IgD-negative memory B cell (primary cell): ENCODE measurements at regions not wholly inside any gene's neighbourhood (a gene's known extent, or its start where the extent isn't known, plus 50 kb on each side); places are given as distances from the start of the nearest gene placed in this dataset.

ENCODE experiments used
- H3K27ac Mint-ChIP-seq, 3 donors: one replicate each; pipeline ENCODE4 v1.8.0; 2020 to 2022; ENCODE audit warnings: mild to moderate bottlenecking in 3 of 3, mixed read lengths in 3 of 3, moderate library complexity in 1 of 3
- H3K27me3 Mint-ChIP-seq: one replicate; pipeline ENCODE4 v1.8.0; 2021; ENCODE audit warnings: mixed read lengths
- H3K36me3 Mint-ChIP-seq: one replicate; pipeline ENCODE4 v1.8.0; 2020; ENCODE audit warnings: mild to moderate bottlenecking, mixed read lengths
- H3K4me1 Mint-ChIP-seq, 3 donors: one replicate each; pipeline ENCODE4 v1.8.0; 2020 to 2022; ENCODE audit warnings: mixed read lengths in 3 of 3, mild to moderate bottlenecking in 1 of 3
- H3K4me3 Mint-ChIP-seq, 4 donors: one replicate each; pipeline ENCODE4 v1.8.0; 2020 to 2022; ENCODE audit warnings: mild to moderate bottlenecking in 4 of 4, mixed read lengths in 4 of 4, moderate library complexity in 3 of 4
- H3K9me3 Mint-ChIP-seq, 3 donors: one replicate each; pipeline ENCODE4 v1.8.0; 2020 to 2021; ENCODE audit warnings: mixed read lengths in 3 of 3, mild to moderate bottlenecking in 1 of 3

DNA sequence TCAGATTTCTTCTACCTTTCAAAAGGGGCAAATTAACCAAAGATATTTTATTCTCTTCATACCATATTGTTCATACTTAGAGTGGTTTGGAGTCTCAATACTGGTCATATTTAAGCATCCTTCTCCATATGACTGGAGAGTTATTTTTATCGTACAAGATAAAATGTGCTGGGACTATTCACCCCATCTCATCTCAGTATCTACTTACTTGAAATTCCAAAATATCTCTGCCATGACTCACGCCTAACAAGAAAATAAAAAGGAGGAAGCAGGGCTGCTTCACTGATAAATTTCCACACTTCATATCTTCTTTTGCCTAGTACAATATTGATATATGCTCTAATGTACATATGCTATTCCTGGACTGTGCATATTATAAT is 277.9 kb upstream of the CDH9 start:
- Mint-ChIP-seq H3K9me3 (peaks cover 0 to 18% (median 5%) of the 10 kb centered on the region in 3 donors), H3K4me1 (no peaks in the 10 kb centered on the region), H3K4me3 (no peak overlapping the region), H3K27me3 (no peaks in the 10 kb centered on the region), H3K27ac (no peak overlapping the region), H3K36me3 (no peaks in the 10 kb centered on the region)

DNA sequence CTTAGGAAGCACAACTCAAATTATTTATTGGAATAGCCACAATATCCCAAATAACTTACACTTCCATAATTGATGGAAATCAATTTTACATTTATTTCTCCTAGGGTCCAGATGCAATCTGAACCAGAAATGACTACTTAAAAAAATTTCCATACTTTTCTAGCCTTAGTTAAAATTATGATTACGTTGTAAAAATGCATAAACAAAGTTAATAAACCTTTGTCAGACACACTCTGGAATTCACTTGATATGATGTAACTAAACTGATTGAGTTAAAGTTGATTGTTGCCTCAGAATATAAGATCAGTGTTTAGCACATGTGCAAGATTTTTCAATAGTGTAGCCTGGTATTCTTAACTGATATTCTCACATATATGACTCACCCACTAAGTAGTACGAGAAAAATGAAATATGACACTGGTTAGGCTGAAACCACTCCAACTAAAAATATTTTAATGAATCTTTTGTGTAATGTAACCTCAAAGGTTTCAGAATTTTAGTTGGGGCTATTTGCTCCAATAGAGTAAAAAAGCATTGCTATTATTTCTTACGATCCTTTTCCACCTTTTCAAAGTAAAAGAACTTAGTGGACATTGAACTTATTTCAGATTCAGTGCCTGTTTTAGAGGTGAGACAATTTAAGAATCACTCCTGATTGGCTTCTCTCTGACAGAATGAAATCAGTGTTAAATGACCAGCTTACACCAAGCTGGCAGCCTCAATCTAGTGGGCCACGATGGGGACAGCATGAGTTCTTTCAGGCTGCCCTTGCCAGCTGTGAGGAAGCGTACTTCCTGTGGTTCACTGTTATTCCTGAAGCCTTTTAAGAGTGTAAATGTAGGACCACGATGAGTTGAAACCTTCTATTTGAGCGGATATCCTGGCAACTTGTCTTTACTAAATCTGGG is 277.2 kb upstream of the CDH9 start:
- Mint-ChIP-seq H3K4me1 (no peaks in the 10 kb centered on the region), H3K4me3 (no peak overlapping the region), H3K27ac (no peak overlapping the region)

DNA sequence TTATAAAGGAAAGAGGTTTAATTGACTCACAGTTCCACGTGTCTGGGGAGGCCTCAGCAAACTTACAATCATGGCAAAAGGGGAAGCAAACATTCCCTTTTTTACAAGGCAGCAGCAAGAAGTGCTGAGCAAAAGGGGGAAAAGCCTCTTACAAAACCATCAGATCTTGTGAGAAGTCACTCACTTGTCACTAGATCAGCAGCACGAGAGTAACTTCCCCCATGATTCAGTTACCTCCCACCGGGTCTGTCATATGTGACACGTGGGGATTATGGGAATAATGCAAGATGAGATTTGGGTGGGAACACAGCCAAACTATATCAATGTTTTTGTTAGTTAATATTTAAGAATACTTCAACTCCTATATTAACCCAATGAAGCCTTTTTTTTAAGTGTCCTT is 275.2 kb upstream of the CDH9 start:
- peaks cover 0 to 15% (median 2%) of the 10 kb centered on the region in 3 donors for H3K9me3 Mint-ChIP-seq
- no peaks in the 10 kb centered on the region for H3K27me3 Mint-ChIP-seq
- H3K4me1 Mint-ChIP-seq, result no peaks in the 10 kb centered on the region
- no peaks in the 10 kb centered on the region for H3K36me3 Mint-ChIP-seq
- no peak overlapping the region for H3K4me3 Mint-ChIP-seq
- no peak overlapping the region for H3K27ac Mint-ChIP-seq

More for the DNA sequence above, 277.2 kb upstream of the CDH9 start:
- no peaks in the 10 kb centered on the region for H3K36me3 Mint-ChIP-seq
- peaks cover 0 to 17% (median 4%) of the 10 kb centered on the region in 3 donors for H3K9me3 Mint-ChIP-seq
- H3K27me3 Mint-ChIP-seq, result no peaks in the 10 kb centered on the region

DNA sequence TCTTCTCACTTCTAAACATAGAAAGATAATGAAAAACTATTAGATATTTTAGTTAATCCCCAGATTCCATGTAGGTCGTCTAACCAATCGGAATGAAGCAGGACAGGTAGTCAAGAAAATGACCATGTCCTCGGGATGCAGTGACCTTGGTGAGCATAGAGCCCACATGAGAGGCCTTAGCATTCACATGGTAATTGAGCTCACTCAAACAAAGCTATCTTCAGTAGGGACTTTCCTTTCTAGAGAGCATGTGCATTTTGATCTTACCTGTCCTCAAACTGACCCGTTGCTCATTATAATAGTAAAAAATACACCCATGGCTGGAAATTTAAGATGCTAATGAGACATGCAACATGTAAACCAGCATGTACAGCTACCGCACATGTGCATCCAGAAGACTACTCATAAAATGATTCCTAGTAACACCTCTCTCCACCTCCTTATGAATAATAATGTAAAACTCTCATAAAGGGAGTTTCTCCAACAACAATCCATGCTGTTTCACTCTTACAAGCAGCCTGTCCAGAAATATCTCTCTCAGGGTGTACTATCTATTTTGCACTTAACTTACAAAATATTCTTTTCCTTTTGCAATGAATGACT is 274.0 kb upstream of the CDH9 start:
- Mint-ChIP-seq H3K9me3 (peaks cover 0 to 11% (median 7%) of the 10 kb centered on the region in 3 donors), H3K27ac (no peak overlapping the region)

DNA sequence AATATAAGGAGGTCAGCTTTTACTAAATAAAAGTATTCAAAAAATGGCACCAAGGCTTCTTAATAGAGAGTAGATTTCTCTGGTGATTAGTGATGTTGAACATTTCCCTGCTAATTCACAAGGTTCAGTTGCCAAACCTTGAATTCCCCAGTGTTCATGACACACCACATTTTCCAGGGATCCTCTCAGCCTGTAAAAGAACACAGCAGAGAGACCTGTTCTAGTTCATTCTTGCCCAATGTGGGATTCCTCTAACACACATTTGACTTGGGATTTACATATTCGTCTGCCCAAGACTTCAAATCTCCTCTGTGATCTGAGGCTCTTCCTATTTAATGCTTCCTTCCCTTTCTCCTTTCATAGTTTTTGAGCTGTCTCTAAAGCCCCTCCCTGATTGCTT is 273.2 kb upstream of the CDH9 start:
- no peak overlapping the region for H3K27ac Mint-ChIP-seq
- no peak overlapping the region for H3K4me3 Mint-ChIP-seq
- H3K36me3 Mint-ChIP-seq, result no peaks in the 10 kb centered on the region
- no peaks in the 10 kb centered on the region for H3K27me3 Mint-ChIP-seq
- H3K4me1 Mint-ChIP-seq, result no peaks in the 10 kb centered on the region
- peaks cover 0 to 7% (median 6%) of the 10 kb centered on the region in 3 donors for H3K9me3 Mint-ChIP-seq

More for the DNA sequence above, 274.0 kb upstream of the CDH9 start:
- no peaks in the 10 kb centered on the region for H3K4me1 Mint-ChIP-seq
- no peaks in the 10 kb centered on the region for H3K27me3 Mint-ChIP-seq
- no peaks in the 10 kb centered on the region for H3K36me3 Mint-ChIP-seq
- H3K4me3 Mint-ChIP-seq, result no peak overlapping the region

DNA sequence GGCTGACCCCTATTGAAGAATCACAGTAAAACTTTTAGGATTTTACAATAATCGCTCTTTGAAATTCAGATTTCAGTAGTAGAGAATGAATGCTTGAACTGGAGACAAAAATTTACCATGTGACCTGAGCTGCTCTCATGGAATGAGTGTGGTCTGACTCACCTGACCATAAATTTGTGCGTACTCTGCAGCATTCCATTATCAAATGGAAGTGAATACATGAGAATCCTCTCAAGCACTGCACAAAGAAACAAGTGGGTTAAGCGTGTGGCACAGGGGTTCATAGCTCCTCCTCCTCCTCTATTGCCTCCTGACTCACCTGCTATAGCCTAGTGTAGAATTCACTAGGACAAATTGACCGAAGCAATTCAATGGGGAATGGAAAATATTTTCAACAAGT is 269.8 kb upstream of the CDH9 start:
- Mint-ChIP-seq H3K4me1 (no peaks in the 10 kb centered on the region), H3K27me3 (no peaks in the 10 kb centered on the region), H3K4me3 (no peak overlapping the region), H3K9me3 (peaks cover 0 to 7% (median 0%) of the 10 kb centered on the region in 3 donors), H3K27ac (no peak overlapping the region), H3K36me3 (no peaks in the 10 kb centered on the region)

DNA sequence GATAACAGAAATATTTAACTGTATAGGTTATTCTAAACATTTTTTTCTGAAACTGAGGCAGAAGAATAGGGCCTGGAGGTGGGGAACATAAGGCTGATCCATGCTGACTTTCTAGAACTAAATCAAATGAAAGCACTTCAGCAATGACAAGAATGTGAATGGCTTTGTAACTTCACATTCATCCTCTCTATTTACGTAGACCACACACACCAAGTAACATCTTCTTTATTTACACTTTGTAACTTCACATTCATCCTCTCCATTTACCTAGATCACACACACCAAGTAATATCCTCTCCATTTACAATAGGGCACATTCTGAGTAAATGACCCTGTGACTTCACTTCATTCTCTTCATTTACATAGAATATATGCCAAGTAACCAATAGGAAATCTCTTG is 251.8 kb upstream of the CDH9 start:
- Mint-ChIP-seq H3K27ac (no peak overlapping the region), H3K27me3 (no peaks in the 10 kb centered on the region), H3K36me3 (no peaks in the 10 kb centered on the region), H3K4me1 (no peaks in the 10 kb centered on the region), H3K9me3 (peaks cover 0 to 7% (median 2%) of the 10 kb centered on the region in 3 donors), H3K4me3 (no peak overlapping the region)

DNA sequence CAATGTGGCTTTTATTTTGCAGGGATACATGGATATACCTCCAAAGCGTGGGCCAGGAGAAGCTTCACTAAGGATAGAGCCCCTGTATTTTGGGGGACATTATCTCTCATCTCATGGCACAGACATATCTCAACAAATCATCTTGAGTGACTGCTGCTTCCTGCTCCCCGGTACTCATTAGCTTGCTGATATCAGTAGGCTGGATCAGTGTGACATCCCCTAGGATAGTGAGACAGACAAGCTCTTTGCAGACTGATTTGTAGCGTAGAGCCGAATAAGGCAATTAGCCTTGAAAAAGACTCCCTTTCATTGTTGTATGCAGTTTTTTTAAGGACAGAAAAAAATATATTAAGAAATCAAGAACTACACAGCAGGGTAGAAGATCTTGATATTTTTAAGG is 237.7 kb upstream of the CDH9 start:
- Mint-ChIP-seq H3K4me1 (no peaks in the 10 kb centered on the region), H3K36me3 (no peaks in the 10 kb centered on the region), H3K27ac (no peak overlapping the region), H3K4me3 (no peak overlapping the region), H3K27me3 (no peaks in the 10 kb centered on the region), H3K9me3 (peaks cover 0 to 10% (median 0%) of the 10 kb centered on the region in 3 donors)

DNA sequence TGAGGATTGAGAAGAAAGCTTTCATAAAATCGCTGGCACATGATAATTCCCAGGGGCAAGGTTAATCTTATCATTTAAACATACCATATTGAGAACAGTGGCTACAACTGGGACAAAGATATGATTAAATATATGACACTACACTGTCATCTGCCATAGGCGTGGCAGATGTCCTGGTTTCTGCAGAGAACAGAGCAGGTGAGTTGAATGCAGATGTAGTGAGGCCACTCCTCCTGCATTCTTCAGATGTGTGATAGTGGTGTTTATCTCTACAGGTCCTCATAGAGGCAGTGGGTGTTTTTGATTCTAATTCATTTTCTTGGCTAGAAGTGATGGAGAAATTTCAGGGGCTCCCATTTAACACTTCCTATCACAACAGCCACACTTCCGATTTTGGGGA is 237.0 kb upstream of the CDH9 start:
- no peaks in the 10 kb centered on the region for H3K36me3 Mint-ChIP-seq
- H3K4me1 Mint-ChIP-seq, result no peaks in the 10 kb centered on the region
- H3K27me3 Mint-ChIP-seq, result no peaks in the 10 kb centered on the region
- H3K27ac Mint-ChIP-seq, result no peak overlapping the region
- H3K9me3 Mint-ChIP-seq, result peaks cover 0 to 15% (median 0%) of the 10 kb centered on the region in 3 donors
- H3K4me3 Mint-ChIP-seq, result no peak overlapping the region

DNA sequence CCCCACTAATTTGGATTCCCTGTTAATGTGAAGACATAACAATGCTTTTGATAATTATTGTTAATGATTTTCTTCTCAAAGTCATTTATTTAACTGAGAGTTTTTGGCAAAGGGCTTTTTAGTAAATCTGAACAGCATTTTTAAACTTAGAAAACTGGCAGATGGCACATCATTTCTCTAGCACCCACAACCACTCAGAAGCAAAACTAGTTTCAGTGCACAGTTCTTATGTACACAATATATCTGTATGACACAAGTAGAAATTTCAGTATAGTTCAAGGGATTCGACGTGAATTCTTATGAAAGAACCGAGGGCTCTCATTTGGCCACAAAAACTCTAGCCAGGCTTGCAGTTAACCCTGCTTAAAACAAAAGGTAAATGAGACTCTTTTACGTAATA is 231.4 kb upstream of the CDH9 start:
- H3K27me3 Mint-ChIP-seq, result no peaks in the 10 kb centered on the region
- H3K36me3 Mint-ChIP-seq, result no peaks in the 10 kb centered on the region
- H3K27ac Mint-ChIP-seq, result no peak overlapping the region
- no peaks in the 10 kb centered on the region for H3K4me1 Mint-ChIP-seq
- H3K4me3 Mint-ChIP-seq, result no peak overlapping the region
- peaks cover 0 to 15% (median 0%) of the 10 kb centered on the region in 3 donors for H3K9me3 Mint-ChIP-seq

DNA sequence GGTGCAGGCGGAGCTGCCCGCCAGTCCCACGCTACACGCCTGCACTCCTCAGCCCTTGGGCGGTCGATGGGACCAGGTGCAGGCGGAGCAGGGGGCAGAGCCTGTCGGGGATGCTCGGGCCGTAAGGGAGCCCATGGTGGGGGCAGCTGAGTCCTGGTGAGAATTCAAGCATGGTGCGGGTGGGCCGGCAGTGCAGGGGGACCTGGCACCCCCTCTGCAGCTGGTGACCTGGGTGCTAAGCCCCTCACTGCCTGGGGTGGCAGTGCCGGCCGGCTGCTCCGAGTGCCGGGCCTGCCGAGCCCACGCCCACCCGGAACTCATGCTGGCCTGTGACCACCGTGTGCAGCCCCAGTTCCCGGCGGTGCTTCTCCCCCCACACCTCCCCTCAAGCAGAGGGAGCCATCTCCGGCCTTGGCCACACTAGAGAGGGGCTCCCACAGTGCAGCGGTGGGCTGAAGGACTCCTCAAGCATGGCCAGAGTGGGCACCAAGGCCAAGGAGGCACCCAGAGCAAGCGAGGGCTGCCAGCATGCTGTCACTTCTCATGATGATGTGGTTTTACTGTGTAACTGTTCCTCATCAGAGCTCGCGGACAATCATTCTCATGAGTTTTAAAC is 228.9 kb upstream of the CDH9 start:
- no peak overlapping the region for H3K27ac Mint-ChIP-seq

DNA sequence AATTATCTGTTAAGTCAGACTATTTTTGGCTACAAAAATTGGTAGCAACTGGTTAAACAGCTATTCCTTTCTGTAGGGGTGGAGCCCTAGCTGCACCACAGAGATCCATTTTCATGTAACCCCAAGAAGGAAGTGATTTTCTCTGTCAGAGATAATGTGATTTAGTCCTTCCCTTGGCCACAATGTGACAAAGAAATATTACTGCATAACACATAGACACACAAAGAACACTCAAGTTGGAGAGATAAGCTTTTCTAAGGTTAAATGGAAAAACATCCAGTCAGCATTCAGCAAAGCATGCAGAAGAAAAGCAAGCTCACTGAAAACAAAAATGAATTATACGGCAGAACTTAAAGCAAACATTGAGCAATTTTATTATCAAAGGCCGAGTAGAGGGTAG is 227.8 kb upstream of the CDH9 start:
- H3K27me3 Mint-ChIP-seq, result no peaks in the 10 kb centered on the region
- no peaks in the 10 kb centered on the region for H3K36me3 Mint-ChIP-seq
- peaks cover 0 to 14% (median 9%) of the 10 kb centered on the region in 3 donors for H3K9me3 Mint-ChIP-seq
- no peak overlapping the region for H3K27ac Mint-ChIP-seq
- no peak overlapping the region for H3K4me3 Mint-ChIP-seq
- H3K4me1 Mint-ChIP-seq, result no peaks in the 10 kb centered on the region

More for the DNA sequence above, 228.9 kb upstream of the CDH9 start:
- Mint-ChIP-seq H3K4me1 (no peaks in the 10 kb centered on the region), H3K9me3 (peaks cover 0 to 14% (median 9%) of the 10 kb centered on the region in 3 donors), H3K36me3 (no peaks in the 10 kb centered on the region), H3K27me3 (no peaks in the 10 kb centered on the region), H3K4me3 (no peak overlapping the region)

DNA sequence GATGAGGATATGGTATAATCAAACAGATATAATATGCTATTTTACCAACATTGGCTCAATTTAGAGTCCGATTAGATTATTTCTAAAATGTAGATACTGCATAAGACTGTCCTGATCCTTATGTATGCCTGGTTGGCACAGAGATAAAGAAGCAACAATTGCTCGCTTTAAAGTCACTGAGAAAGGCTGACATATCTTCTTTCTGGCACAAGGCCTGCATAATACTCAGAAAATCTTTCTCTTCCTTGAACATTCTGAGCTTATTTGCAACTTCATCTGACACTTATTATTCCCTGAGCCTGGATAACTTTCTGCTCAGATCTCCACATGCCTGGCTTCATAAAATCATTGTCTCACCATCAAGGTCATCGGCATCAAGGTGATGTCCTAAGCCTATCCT is 219.3 kb upstream of the CDH9 start:
- Mint-ChIP-seq H3K4me3 (no peak overlapping the region), H3K27me3 (no peaks in the 10 kb centered on the region), H3K27ac (no peak overlapping the region), H3K9me3 (peaks cover 0 to 8% (median 3%) of the 10 kb centered on the region in 3 donors), H3K4me1 (no peaks in the 10 kb centered on the region), H3K36me3 (no peaks in the 10 kb centered on the region)

DNA sequence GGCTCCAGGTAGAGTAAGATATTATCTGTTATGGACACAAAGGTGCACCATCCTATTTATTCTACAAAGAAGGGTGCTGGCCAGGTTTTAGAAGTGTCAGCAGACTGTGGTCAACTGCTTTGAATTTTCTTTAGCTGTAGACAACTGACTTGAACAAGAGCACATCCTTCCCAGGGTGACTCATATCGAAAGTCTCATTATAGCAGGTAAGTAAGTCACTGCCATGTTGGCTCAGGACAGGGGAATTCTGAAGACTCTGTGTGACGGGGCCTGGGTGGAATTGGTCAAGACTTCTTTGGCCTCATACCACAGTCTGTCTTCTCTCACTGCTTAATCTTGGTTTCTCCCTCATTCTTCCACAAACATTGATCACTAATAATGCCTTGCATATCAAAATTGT is 214.5 kb upstream of the CDH9 start:
- no peak overlapping the region for H3K4me3 Mint-ChIP-seq
- H3K36me3 Mint-ChIP-seq, result no peaks in the 10 kb centered on the region
- H3K27ac Mint-ChIP-seq, result no peak overlapping the region
- peaks cover 0 to 2% (median 2%) of the 10 kb centered on the region in 3 donors for H3K9me3 Mint-ChIP-seq
- no peaks in the 10 kb centered on the region for H3K27me3 Mint-ChIP-seq
- no peaks in the 10 kb centered on the region for H3K4me1 Mint-ChIP-seq

DNA sequence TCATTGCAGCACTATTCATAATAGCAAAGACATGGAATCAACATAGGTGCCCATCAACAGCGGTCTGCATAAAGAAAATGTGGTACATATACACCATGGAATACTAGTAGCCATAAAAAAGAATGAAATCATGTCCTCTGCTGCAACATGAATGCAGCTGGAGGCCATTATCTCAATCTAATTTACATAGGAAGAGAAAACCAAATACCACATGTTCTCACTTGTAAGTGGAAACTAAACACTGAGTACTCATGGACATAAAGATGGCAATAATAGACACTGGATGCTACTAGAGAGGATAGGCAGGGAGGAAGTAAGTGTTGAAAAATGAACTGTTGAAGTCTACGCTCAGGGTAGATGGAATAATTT is 203.9 kb upstream of the CDH9 start:
- H3K4me1 Mint-ChIP-seq, result no peaks in the 10 kb centered on the region
- no peak overlapping the region for H3K4me3 Mint-ChIP-seq
- no peaks in the 10 kb centered on the region for H3K36me3 Mint-ChIP-seq
- H3K9me3 Mint-ChIP-seq, result peaks cover 4 to 10% (median 6%) of the 10 kb centered on the region in 3 donors
- H3K27me3 Mint-ChIP-seq, result no peaks in the 10 kb centered on the region
- no peak overlapping the region for H3K27ac Mint-ChIP-seq
